GM21515 (cell line): ENCODE measurements at regions not wholly inside any gene's neighbourhood (a gene's known extent, or its start where the extent isn't known, plus 50 kb on each side); places are given as distances from the start of the nearest gene placed in this dataset.

Experiments
- ATAC-seq: cut with Tn5 transposase; IDR thresholded peaks from one replicate; pipeline ENCODE4 v1.9.1; 2021; ENCODE audit not compliant: unreplicated experiment

DNA sequence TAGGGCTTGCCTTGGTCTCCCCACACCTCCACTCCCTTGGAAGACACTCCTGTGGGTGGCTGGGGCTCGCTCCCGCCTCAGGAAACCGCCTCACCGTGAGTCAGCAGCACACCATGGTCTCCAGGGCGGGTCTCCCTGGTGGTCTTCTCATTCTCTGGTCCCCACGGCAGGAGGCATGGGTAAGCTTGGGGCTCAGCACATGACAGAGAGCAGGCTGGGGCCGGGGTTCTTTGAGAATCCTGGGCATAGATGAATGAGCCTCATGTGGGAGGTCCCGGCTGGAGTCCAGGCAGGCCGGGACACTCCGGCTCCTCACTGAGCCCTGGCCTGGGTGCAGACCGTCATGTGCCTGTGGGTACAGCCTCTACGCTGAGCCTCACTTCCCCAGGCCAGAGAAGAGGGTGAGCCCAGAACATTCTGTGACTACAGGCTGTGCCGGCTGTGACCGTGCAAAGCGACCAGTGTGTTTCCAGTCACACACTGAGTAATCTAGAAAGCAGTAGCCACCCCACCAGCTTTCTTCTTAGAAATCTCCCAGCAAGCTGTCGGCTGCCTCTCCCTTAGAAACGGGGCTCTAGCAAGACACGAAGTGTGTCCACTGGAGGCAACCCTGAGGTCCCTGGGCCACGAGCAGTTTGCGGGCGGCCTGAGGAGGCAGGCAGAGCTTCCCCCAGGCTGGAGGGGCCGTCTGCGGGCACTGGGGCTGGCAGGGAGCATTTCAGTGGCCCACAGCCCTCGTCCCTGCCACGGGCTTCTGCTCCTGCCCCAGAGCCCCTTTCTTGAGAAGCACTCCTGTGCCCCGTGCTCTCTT lies 93.1 kb downstream of the RHOB start:
- no peak for ATAC-seq

DNA sequence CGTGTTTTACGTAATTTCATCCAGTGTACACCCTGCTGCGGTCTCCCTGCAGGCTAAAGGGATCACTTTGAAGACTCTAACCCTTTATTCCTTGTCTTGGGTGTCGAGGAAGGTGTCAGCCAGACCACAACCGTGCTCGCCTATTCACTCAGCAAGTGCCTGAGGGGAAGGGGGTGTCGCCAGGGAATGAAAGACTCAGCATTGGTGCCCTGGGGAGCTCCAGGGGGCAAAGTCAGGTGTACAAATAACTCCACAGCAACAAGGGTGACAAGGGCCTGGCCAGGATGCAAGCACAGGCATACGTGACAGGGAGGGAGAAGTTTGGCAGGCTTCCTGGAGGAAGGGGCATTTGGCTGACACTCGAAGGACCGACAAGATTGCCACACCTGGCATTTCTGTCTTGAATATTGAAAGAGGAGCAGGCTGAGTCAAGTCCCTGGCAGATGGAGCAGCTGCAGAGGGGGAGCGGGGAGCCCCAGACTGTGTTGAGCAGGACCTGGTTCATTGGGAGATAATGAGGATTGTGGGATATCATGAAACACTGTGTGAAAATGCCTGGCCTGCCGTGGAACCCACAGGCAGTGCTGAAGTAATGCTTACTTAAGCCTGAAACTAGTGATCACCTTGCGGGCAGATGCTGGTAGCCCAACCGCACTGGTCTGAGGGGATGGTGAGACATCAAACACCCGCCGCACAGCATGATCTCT lies 93.9 kb downstream of the RHOB start:
- no peak for ATAC-seq

DNA sequence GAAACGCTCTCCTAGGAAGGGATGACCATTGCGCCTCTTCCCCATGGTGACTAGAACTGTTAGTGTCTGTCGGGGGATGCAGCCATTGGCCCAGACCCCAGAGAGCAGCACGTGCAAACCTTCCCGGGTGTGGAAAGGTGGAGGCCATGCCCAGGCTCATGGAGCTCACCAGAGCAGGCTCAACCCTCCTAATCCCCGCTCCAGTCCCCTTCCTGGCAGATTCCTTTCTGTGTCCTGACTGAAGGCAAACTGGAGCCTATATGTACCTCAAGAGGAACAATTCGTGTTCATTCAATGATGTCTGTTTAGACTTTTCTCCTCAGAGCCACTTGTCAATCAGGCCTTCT lies 94.4 kb downstream of the RHOB start:
- ATAC-seq, result no peak

DNA sequence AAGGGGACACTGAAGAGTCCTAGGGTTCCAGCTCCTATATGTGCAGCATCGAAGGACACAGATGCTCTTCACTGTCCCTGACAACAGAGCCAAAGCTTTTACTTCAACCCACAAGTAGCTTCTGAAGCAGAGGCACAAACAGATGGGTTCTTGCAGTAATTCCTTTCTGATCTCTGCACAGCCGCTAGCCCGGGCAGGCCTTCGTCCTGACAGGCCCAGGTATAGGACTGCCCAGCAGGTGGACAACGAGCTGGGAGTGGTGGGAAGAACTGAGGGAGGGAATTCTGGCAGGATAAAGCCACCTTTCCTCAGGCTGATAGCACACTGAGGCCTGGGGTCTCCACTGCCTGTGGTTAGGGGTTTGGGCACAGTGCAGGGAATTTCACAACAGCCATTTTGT lies 94.8 kb downstream of the RHOB start:
- ATAC-seq, result no peak

DNA sequence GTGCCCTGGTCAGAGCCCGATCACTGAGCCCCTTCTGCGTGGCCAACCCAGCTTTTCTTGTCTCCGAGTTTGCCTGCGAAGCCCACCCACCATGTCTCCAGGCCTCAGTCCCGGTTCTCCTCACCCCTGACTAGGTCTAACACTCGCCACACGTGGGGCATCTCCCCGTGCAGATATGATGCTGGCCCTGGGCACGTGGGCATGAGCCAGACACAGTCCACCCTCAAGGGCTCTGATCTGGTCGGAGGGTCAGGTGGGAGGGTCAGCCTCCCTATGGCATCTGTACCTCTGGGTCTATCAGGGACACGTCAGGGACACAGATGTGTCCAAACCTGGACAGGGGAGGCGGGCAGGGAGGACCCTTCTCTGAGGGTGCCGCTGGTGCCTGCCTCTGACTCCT lies 95.4 kb downstream of the RHOB start:
- no peak for ATAC-seq

DNA sequence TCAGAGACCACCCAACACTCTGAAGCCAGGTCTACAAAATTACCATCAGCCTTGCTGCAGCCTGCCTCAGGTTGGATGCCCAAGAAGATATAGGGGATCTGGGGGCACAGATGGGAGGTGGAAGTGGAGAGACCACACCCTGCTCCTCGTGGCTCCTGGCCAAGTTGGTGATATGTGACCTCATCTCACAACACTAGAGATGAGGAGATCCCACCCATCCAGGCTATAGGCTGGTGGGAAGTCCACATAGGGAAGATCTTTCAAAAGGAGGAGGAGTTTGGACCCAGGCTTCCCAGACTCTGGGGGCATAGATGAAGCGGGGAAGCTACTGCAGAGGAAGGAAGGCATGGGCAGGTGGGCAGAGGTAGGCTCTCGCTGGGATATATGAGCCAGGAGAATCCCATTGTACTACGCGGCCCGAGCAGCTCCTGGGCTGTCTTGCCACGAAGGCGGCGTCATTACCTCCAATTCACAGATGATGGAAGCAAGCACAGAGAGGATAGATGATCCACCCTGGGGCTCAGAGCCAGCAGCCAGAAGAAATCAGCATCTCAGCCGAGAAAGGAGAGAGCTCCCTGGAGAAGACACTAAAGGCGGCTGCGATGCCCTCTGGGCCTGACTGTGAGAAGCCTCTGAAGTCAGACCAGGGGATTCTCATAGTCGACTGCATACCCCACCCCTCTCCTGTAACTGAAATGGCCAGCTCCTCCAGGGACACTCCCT lies 96.0 kb downstream of the RHOB start:
- ATAC-seq, result no peak

DNA sequence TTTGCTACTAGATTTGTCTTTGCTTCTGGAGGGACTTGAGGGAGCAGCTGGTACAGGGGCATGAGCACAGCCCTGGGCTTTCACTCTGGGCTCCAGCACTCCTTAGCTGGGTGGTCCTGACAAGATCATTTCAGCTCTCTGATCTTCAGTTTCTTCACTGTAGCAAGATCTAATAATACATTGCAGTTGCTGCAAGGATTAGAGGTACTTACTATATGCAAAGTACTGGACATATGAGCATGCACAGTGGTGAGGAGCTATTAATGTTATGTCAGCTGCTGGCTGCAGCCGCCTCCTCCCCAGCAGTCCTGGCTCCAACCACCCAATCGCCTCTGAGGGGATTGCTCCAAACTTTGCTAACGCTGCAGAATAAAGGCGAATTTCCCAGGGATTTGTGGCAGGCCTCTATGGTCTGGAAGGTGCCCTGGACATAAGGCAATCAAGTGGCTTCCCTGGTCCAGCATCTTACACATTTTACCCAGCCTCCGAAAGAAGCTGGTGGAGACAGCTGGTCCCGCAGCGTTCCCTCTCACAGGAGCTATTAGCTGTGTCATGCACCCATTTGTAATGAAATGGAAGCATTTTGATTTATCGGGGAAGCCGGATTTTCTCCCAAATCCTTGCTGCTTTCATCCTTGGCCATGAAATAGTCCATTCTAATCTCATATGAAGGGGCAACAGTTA lies 96.7 kb downstream of the RHOB start:
- no peak for ATAC-seq

DNA sequence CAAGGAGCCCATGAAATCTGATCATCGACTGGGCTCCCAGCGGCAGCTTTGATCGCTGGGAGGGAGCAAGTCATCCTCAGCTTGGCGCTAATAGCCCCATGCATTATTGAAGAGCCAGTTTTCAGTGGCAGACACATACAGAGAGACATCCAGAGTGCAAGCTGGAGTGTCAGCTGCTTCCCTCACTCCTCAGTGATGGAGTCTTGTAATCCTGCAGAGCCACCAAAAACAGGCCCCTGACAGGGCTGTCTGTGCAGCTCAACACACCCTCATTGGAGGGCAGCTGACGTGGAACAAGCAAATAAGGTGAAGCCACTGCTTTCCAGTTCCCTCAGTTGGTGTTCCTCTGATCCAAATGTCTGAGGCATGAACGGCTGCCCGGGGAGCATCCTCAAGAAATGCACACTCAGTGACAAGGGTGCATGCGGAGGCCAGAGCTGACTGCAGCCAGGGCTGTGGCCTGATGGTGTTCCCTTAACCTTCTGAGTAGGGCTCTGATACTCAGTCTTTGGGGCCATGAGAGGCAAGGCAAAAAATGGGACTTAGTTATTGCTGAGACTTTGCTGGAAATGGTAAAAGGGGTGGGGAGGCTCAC lies 97.4 kb downstream of the RHOB start:
- ATAC-seq, result no peak

DNA sequence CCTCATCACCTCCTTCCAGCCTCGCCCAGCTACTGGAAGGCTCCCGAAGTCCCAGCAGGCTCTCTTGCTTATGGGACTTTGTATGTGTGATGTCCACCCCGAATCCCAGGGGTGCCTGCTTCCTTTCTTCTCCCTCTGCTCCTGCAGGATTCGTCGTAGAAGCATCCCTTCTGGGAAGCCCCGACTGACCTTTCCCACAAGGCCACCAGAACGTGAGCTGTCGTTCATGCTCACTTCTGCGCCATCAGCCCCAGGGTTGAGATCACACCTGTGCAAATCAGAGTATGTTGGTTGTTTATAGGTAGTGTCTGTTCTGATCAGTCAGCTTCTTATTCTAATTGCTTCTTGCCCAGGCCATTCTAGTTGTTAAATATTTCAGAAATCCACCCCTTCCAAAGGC lies 101.8 kb downstream of the HS1BP3 start:
- ATAC-seq, result no peak

DNA sequence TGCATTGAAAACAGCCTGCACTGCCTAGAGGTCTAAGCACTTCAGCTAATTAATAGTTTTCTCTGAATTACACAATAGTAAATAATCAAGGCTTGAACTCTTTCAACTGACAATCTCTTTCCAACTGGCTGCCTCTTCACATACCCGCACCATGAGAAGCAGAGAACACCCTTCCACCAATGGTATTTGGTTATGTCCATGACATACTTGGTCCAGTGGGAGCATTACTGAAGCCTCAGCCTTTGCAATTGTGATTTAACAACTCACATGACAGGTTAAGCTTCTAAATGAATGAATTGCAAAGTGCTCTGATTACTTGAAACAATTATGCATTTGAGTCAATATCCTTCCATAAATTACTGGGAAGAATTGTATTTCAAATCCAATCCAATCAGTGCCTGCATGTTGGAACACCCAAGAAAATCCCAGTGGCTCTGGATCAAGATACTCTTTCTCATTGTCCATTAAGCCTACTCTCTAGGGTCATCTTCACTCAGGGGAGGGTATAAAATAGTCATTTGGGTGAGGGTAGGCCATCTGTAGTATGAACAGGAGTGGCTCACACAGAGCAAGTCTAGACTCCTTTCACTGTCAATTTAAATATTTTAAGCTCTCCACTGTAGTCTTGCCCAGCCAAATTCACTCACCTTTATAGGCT lies 101.1 kb downstream of the HS1BP3 start:
- ATAC-seq, result no peak

DNA sequence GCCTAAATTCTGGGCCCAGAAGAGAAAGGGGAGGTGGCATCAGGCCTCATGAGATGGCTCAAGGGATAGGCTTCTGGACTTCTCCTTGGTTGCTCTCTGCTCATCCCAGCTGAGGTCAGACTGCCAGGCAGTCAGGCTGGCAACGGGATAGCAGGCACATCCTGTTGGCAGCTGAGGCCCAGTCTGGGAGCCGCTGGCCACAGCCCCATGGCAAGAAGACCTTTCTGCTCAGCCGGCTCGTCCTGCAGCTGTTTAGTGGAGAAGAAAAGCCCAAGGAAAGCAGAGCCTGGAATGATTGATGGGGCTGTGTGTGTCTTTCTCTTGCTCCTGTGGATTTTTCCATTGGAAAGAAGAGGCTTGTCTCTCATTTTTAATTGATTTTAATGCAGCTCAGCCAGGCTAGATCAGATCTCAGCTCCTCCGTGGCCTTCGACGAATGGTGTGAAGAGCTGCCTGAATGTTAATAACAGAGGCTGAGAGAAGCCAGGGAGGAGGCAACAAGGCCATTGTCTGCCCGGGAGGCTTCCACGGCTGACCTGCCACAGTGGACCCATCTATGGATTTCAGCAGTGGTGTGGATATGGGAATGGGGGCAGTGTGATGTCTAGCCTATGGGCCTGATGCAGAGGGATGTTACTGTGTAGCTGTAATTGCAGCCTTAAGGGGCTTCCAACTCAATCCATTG lies 99.5 kb downstream of the HS1BP3 start:
- no peak for ATAC-seq

DNA sequence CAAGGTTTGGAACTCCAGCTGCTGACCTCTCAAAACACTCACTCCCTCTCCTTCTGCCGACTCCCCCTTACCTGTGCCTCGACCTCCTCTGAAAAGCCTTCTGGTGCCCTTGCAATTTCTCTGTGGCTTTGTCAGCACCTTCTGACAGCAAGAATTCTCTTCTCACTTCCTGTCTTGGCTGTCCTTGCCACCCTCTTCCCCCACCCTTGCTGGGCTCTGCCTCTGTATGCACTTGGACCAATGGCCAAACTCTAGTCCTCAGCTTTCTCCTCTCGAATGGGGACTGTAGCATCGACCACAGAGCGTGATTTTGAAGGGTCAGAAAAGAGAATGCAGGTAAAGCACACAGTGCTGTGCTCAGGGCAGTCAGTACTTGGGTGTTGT lies 99.0 kb downstream of the HS1BP3 start:
- no peak for ATAC-seq

DNA sequence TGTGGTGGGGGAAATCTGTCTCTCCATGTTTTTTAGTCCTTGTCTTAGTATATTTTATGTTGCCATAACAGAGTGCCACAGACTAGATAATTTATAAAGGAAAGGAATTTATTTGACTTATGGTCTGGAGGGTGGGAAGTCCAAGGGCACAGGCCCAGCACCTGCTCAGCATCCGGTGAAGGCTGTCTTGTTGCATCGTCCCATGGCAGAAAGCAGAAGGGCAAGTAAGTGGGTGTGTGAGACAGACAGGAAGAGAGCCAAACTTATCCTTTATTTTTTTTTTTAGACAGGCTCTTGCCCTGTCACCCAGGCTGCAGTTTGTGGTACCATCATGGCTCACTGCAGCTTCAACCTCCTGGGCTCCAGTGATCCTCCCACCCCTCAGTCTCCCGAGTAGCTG lies 98.1 kb downstream of the HS1BP3 start:
- no peak for ATAC-seq

DNA sequence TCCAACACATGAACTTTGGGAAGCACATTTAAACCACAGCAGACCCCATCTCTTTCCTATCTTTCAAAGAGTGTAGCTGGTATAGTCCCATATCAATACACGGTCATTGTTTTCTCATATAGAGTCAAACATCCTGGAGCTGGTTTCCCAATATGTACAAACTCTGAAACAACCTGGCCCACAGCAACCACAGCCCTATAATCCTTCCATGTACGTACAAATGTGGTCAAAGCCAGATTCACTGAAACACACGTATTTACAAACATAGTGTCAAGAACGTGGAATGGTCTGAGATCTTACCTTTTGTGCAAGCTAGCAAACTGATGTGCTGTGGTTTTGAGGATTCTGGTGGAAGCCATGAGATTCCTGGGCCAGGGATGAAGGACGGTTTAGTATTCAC lies 97.3 kb downstream of the HS1BP3 start:
- ATAC-seq, result no peak

DNA sequence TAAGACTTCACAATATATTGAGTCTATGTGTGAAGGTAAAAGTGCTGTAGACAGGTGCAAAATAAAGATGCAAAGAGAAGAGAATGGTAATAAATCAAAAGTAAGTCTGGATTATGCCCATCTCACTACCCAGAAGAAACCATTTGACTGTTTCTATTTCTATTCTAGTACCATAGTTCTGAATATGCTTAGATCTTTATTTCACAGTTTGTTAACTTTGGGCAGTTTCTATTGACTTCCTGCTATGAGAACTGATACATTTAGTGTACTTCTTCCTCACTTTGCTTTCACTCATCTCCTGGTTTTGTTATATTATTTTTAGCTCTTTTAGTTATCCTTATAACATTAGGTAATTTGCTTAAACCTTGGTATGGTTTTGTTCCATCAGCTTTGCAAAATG lies 94.9 kb downstream of the HS1BP3 start:
- ATAC-seq, result no peak

DNA sequence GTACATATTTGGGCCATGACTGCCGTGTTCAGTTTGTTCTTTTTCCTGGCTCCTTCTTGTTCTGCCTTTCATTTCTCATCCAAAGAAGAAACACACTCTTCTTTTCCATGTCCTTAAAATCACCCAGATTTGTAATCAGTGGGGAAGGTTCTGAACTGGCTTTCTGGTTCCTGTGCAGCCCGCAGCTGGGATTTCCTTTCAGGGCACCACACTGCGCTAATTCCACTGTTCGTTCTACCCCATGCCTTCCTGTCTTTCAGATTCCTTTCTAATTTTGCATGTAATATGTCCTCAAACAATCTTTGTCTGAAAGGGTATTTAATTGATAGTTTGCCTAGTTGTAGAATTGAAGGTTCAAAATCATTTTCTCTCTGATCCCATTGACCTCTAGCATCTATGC lies 94.1 kb downstream of the HS1BP3 start:
- no peak for ATAC-seq

DNA sequence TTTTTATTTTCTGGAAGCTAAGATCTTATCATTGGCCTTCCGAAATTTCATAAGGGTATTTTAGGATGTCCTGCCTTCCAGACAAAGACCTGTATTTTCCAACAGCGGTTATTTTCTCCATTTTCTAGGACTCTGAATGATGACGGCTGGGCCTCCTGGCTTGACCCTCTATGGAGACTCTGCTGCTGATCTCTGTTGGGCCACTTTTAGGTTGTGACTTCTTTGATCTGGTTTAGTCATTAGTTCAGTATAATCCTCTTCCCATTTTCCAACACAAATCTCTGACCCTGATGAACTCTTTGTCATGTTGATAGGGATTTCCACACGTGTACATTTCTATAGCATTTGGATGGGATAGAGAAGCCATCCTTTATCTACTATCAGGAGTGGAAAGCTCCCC lies 93.7 kb downstream of the HS1BP3 start:
- no peak for ATAC-seq

DNA sequence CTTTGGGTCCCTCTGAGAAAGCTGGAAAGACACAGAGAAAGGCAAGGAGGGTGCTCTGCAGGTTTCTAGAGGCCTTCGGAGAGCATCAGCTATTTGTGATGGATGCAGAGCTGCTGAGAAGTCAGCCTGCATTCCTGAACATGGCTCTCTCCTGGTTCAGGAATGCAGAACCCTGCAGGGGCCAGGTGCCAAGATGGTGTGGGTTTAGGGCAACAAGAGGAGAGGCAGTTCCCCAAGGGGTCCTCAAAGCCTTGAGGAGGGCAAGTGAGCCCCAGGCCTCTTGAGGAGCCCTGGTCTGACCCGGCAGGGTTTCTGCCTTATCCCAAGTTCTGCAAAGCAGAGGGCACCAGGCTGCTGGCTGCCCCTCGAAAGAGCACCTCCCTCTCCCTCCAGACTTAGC lies 93.3 kb downstream of the HS1BP3 start:
- ATAC-seq, result no peak

DNA sequence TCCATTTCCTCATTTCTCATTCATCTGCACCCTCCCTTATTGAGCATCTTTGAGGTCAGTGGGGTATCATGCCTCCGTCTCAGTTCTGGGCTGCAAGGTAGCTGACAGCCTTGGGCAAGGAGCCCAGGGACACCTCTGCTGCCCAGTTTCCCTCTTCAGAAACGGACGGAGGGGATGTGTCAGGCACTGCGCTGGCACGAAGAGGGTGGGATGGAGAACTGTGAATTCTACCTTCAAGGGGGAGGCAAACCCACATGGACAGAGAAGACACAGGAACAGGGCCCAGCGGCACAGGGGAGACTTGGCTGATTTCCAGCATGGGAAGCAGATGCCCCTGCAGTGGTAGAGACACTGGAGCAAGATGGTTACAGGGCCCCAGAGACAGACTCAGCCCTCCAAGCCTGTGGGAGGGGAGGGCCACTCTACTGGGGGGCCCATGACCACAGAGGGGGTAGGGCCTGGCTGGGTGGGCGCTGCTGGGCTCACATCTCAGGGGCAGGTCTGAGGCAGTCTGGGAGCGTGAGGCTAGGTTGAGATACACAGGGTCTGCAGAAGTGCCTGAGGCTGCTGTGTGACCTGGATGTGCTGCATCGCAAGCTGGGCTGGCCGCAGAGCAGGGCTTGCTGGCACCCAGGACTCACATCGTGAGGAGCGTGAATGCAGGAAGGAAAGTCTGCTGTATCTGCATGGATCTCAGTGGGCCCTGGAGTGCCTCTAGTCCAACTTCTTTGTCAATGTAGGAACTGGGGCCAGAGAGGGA lies 92.3 kb downstream of the HS1BP3 start:
- no peak for ATAC-seq
